AG09309 (cell line): ENCODE measurements at regions not wholly inside any gene's neighbourhood (a gene's known extent, or its start where the extent isn't known, plus 50 kb on each side); places are given as distances from the start of the nearest gene placed in this dataset.
A peak's percentile ranks its signal among the peaks of the same experiment; 100 is the strongest.

ENCODE experiments used
- DNase-seq: peaks from one replicate; pipeline ENCODE4 v3.0.0-alpha.2; 2010; ENCODE audit warnings: low read depth
- H3K4me3 ChIP-seq: 2 replicates; pipeline ENCODE4 v1.5.1; 2011; ENCODE audit warnings: mild to moderate bottlenecking, low read depth, low read length, moderate library complexity; ENCODE audit not compliant: control insufficient read depth
- CTCF ChIP-seq: IDR thresholded peaks from 2 replicates; pipeline ENCODE4 v1.5.1; 2011; ENCODE audit warnings: mild to moderate bottlenecking, low read depth, low read length, inconsistent platforms; ENCODE audit not compliant: insufficient read depth, control insufficient read depth; ENCODE audit errors: missing control alignments

- no peak overlapping the region for H3K4me3 ChIP-seq
- no peak for TF ChIP-seq CTCF
- no peak for DNase-seq
These were observed 208.7 kb downstream of the AEBP2 start for GRCh38 chr12:19647806-19648556.

GRCh38 chr12:19648591-19648990 is 209.3 kb downstream of the AEBP2 start:
- no peak for TF ChIP-seq CTCF
- DNase-seq = no peak
- H3K4me3 ChIP-seq = no peak overlapping the region

GRCh38 chr12:19652386-19652785 is 213.1 kb downstream of the AEBP2 start:
- TF ChIP-seq CTCF = no peak
- no peak overlapping the region for H3K4me3 ChIP-seq
- DNase-seq = no peak

- H3K4me3 ChIP-seq = no peak overlapping the region
- DNase-seq = peak; percentile 78
- peak; percentile 18 for TF ChIP-seq CTCF
These were observed 215.5 kb downstream of the AEBP2 start for GRCh38 chr12:19654650-19655376.

- no peak for DNase-seq
- no peak for TF ChIP-seq CTCF
- H3K4me3 ChIP-seq = no peak overlapping the region
These were observed 217.9 kb downstream of the AEBP2 start for GRCh38 chr12:19657118-19657731.

- H3K4me3 ChIP-seq = no peak overlapping the region
- DNase-seq = no peak
- TF ChIP-seq CTCF = no peak
These were observed 218.4 kb downstream of the AEBP2 start for GRCh38 chr12:19657732-19658130.
